T-cell (primary cell): ENCODE measurements at regions not wholly inside any gene's neighbourhood (a gene's known extent, or its start where the extent isn't known, plus 50 kb on each side); places are given as distances from the start of the nearest gene placed in this dataset.

Experiments
- ATAC-seq, 4 experiments: fragments of 200-7000 bp in 3 of 4; fragments of 150-1000 bp in 1 of 4; cut with Tn5 transposase; replicated peaks in 1 of 4; 1 replicate in 3 of 4; 2 replicates in 1 of 4; pipeline ENCODE4 v1.10.0; 2021; ENCODE audit warnings: moderate library complexity in 3 of 4, mild to moderate bottlenecking in 2 of 4, moderate number of reproducible peaks in 1 of 4
- CTCF ChIA-PET, 2 donors: fragments of 300-600 bp; sonication (Branson Sonifier 250); formaldehyde crosslinking; loops; one replicate each; lab custom pipeline; 2022; ENCODE audit warnings: antibody characterized with exemption in 2 of 2; lab: Charles Lee
- POLR2A ChIA-PET, 2 donors: fragments of 300-600 bp; sonication (Branson Sonifier 250); formaldehyde crosslinking; loops; one replicate each; lab custom pipeline; 2022; ENCODE audit warnings: antibody characterized with exemption in 2 of 2; lab: Charles Lee
- DNase-seq, 35 experiments: peaks; one replicate each; pipeline versions ENCODE4 v3.0.0 to v3.0.0-alpha.2; 2013 to 2023
- H3K27ac ChIP-seq: one replicate; pipeline ENCODE4 v1.5.1; 2013; ENCODE audit warnings: low read length
- H3K27me3 ChIP-seq, 2 experiments: replicated peaks in 1 of 2; 1 replicate in 1 of 2; 2 replicates in 1 of 2; pipeline versions ENCODE4 v1.6.1 to v1.7.0; 2013; ENCODE audit warnings: low read length in 1 of 2, mixed read lengths in 1 of 2; ENCODE audit not compliant: control insufficient read depth in 2 of 2, insufficient read depth in 2 of 2; ENCODE audit errors: extremely low read depth in 1 of 2
- H3K36me3 ChIP-seq, 2 donors: 1 replicate in 1 of 2; 2 replicates in 1 of 2; pipeline versions ENCODE4 v1.6.1 to v1.7.0; 2013; ENCODE audit warnings: low read length in 1 of 2; ENCODE audit not compliant: control insufficient read depth in 2 of 2, insufficient read depth in 1 of 2; ENCODE audit errors: extremely low read depth in 1 of 2
- H3K4me1 ChIP-seq, 2 experiments: 1 replicate in 1 of 2; 2 replicates in 1 of 2; pipeline versions ENCODE4 v1.6.1 to v1.7.0; 2013; ENCODE audit warnings: low read length in 2 of 2, mixed read lengths in 1 of 2; ENCODE audit not compliant: insufficient read depth in 2 of 2, control insufficient read depth in 1 of 2; ENCODE audit errors: extremely low read depth in 1 of 2
- H3K4me3 ChIP-seq, 2 donors: 1 replicate in 1 of 2; 2 replicates in 1 of 2; pipeline versions ENCODE4 v1.5.1 to v1.7.0; 2013; ENCODE audit warnings: mild to moderate bottlenecking in 2 of 2, low read length in 1 of 2, moderate library complexity in 1 of 2; ENCODE audit not compliant: control insufficient read depth in 1 of 2; ENCODE audit errors: extremely low read depth in 1 of 2
- H3K9me3 ChIP-seq: 2 replicates; pipeline ENCODE4 v1.7.0; 2013
- H3K27ac Mint-ChIP-seq, 2 donors: one replicate each; pipeline ENCODE4 v1.8.0; 2020 to 2021; ENCODE audit warnings: mild to moderate bottlenecking in 2 of 2, mixed read lengths in 2 of 2
- H3K27me3 Mint-ChIP-seq, 2 donors: one replicate each; pipeline ENCODE4 v1.8.0; 2021 to 2022; ENCODE audit warnings: mixed read lengths in 2 of 2
- H3K36me3 Mint-ChIP-seq: one replicate; pipeline ENCODE4 v1.8.0; 2021; ENCODE audit warnings: mixed read lengths
- H3K4me1 Mint-ChIP-seq, 3 donors: one replicate each; pipeline ENCODE4 v1.8.0; 2020 to 2022; ENCODE audit warnings: mixed read lengths in 3 of 3, mild to moderate bottlenecking in 1 of 3
- H3K4me3 Mint-ChIP-seq, 3 donors: one replicate each; pipeline ENCODE4 v1.8.0; 2020 to 2022; ENCODE audit warnings: mild to moderate bottlenecking in 3 of 3, mixed read lengths in 3 of 3, moderate library complexity in 3 of 3
- H3K9me3 Mint-ChIP-seq, 3 donors: one replicate each; pipeline ENCODE4 v1.8.0; 2020 to 2022; ENCODE audit warnings: mixed read lengths in 3 of 3
- WGBS: methylation state at CpG from one replicate; pipeline ENCODE4 v1.1.5; 2013; ENCODE audit warnings: missing lambda C conversion rate; ENCODE audit not compliant: insufficient coverage; 5-methylcytosine and 5-hydroxymethylcytosine counted together

GRCh38 chr1:168792592-168793125 is 63.7 kb upstream of the DPT start:
- no peaks in the 10 kb centered on the region for H3K36me3 ChIP-seq
- DNase-seq (no peak), ATAC-seq (no peak)
- no peak overlapping the region for H3K4me3 ChIP-seq
- ChIA-PET POLR2A (no interaction called here), CTCF (interaction anchor here in 1 of 2 donors (0.5 kb wide), 1 partner anchor 1435 kb away, joined by 5 read pairs; no protein-coding TSS in a partner anchor)
- no peaks in the 10 kb centered on the region for H3K4me1 Mint-ChIP-seq
- H3K9me3 ChIP-seq, result no peaks in the 10 kb centered on the region
- no CpG with 5 or more reads among the region's 2 CpGs for WGBS
- H3K9me3 Mint-ChIP-seq, result peaks cover 0 to 4% (median 0%) of the 10 kb centered on the region in 3 donors
- no peak overlapping the region for H3K27ac Mint-ChIP-seq
- no peak overlapping the region for H3K4me3 Mint-ChIP-seq
- peaks cover 0 to 8% of the 10 kb centered on the region in 2 experiments for H3K27me3 ChIP-seq
- H3K4me1 ChIP-seq, result no peaks in the 10 kb centered on the region
- H3K27ac ChIP-seq, result no peak overlapping the region
- no peaks in the 10 kb centered on the region for H3K36me3 Mint-ChIP-seq
- peaks cover 9 to 17% of the 10 kb centered on the region in 2 donors for H3K27me3 Mint-ChIP-seq

- Histone ChIP-seq H3K4me3 (no peak overlapping the region), H3K27ac (no peak overlapping the region), H3K27me3 (peaks cover 0 to 9% of the 10 kb centered on the region in 2 experiments), H3K9me3 (no peaks in the 10 kb centered on the region), H3K4me1 (no peaks in the 10 kb centered on the region), H3K36me3 (no peaks in the 10 kb centered on the region)
- Mint-ChIP-seq H3K4me3 (no peak overlapping the region), H3K36me3 (no peaks in the 10 kb centered on the region), H3K4me1 (no peaks in the 10 kb centered on the region), H3K9me3 (peaks cover 0 to 4% (median 0%) of the 10 kb centered on the region in 3 donors), H3K27ac (no peak overlapping the region), H3K27me3 (peaks cover 12 to 18% of the 10 kb centered on the region in 2 donors)
- ATAC-seq (no peak), DNase-seq (no peak)
- CTCF ChIA-PET, result no interaction called here
- POLR2A ChIA-PET, result no interaction called here
- 100% methylated on average over 1 of the region's 6 CpGs for WGBS
Observed at GRCh38 chr1:168794057-168794456, 65.1 kb upstream of the DPT start.

DNA sequence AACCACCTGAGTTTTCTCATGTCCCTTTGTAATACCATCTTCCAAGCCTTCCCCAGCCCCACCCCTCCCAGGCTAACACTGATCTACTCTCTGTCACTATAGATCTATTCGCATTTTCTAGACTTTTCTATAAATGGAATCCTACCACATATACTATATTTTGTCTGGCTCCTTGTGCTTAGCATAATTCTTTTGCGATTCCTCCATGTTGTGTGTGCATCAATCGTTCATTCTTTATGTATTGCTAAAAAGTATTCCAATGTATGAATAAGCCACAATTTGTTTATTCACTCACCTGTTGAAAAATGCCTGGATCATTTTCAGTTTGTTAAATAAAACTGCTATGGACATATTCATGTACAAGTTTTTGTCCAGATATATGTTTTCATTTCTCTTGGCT is 66.7 kb upstream of the DPT start:
- no peak overlapping the region for H3K4me3 Mint-ChIP-seq
- peaks cover 9 to 13% of the 10 kb centered on the region in 2 donors for H3K27me3 Mint-ChIP-seq
- H3K4me1 Mint-ChIP-seq, result no peaks in the 10 kb centered on the region
- H3K36me3 Mint-ChIP-seq, result no peaks in the 10 kb centered on the region
- peaks cover 0 to 4% (median 0%) of the 10 kb centered on the region in 3 donors for H3K9me3 Mint-ChIP-seq
- no peak overlapping the region for H3K27ac ChIP-seq
- no peaks in the 10 kb centered on the region for H3K36me3 ChIP-seq
- H3K27me3 ChIP-seq, result peaks cover 0 to 11% of the 10 kb centered on the region in 2 experiments
- ChIA-PET CTCF (no interaction called here), POLR2A (no interaction called here)
- H3K4me1 ChIP-seq, result no peaks in the 10 kb centered on the region
- H3K9me3 ChIP-seq, result no peaks in the 10 kb centered on the region
- H3K27ac Mint-ChIP-seq, result no peak overlapping the region
- ATAC-seq, result no peak
- 100% methylated on average over 1 of the region's 3 CpGs for WGBS
- no peak overlapping the region for H3K4me3 ChIP-seq
- DNase-seq, result no peak

GRCh38 chr1:168799927-168800605 is 71.1 kb upstream of the DPT start:
- Mint-ChIP-seq H3K4me3 (no peak overlapping the region), H3K9me3 (no peaks in the 10 kb centered on the region), H3K27me3 (peaks cover 3% of the 10 kb centered on the region in 2 donors), H3K27ac (no peak overlapping the region), H3K4me1 (no peaks in the 10 kb centered on the region), H3K36me3 (no peaks in the 10 kb centered on the region)
- H3K4me3 ChIP-seq, result no peak overlapping the region
- POLR2A ChIA-PET, result no interaction called here
- WGBS, result no CpG with 5 or more reads among the region's 2 CpGs
- peaks cover 0 to 7% of the 10 kb centered on the region in 2 experiments for H3K27me3 ChIP-seq
- H3K27ac ChIP-seq, result no peak overlapping the region
- H3K4me1 ChIP-seq, result no peaks in the 10 kb centered on the region
- H3K36me3 ChIP-seq, result no peaks in the 10 kb centered on the region
- DNase-seq (no peak), ATAC-seq (no peak)
- no peaks in the 10 kb centered on the region for H3K9me3 ChIP-seq
- CTCF ChIA-PET, result no interaction called here

- DNase-seq (no peak), ATAC-seq (no peak)
- CTCF ChIA-PET, result no interaction called here
- no peaks in the 10 kb centered on the region for H3K9me3 ChIP-seq
- Mint-ChIP-seq H3K27ac (no peak overlapping the region), H3K9me3 (no peaks in the 10 kb centered on the region), H3K4me1 (no peaks in the 10 kb centered on the region), H3K27me3 (peaks cover 3 to 4% of the 10 kb centered on the region in 2 donors), H3K4me3 (no peak overlapping the region), H3K36me3 (no peaks in the 10 kb centered on the region)
- no peaks in the 10 kb centered on the region for H3K36me3 ChIP-seq
- no CpG with 5 or more reads among the region's 3 CpGs for WGBS
- H3K27ac ChIP-seq, result no peak overlapping the region
- peaks cover 0 to 7% of the 10 kb centered on the region in 2 experiments for H3K27me3 ChIP-seq
- H3K4me1 ChIP-seq, result no peaks in the 10 kb centered on the region
- POLR2A ChIA-PET, result no interaction called here
- H3K4me3 ChIP-seq, result no peak overlapping the region
Observed at GRCh38 chr1:168801032-168801745, 72.2 kb upstream of the DPT start.

- no peak for ATAC-seq
Observed at GRCh38 chr1:168803806-168804510, 75.0 kb upstream of the DPT start.

More at GRCh38 chr1:168803806-168804510, 75.0 kb upstream of the DPT start:
- Histone ChIP-seq H3K36me3 (no peaks in the 10 kb centered on the region), H3K27ac (no peak overlapping the region), H3K27me3 (peaks cover 0 to 2% of the 10 kb centered on the region in 2 experiments), H3K4me3 (no peak overlapping the region), H3K4me1 (no peaks in the 10 kb centered on the region), H3K9me3 (no peaks in the 10 kb centered on the region)
- ChIA-PET CTCF (no interaction called here), POLR2A (no interaction called here)
- no peaks in the 10 kb centered on the region for H3K4me1 Mint-ChIP-seq
- DNase-seq, result no peak
- 94% methylated on average over 5 of the region's 7 CpGs for WGBS
- H3K27me3 Mint-ChIP-seq, result peaks cover 7 to 13% of the 10 kb centered on the region in 2 donors
- H3K9me3 Mint-ChIP-seq, result no peaks in the 10 kb centered on the region
- H3K4me3 Mint-ChIP-seq, result no peak overlapping the region
- H3K36me3 Mint-ChIP-seq, result no peaks in the 10 kb centered on the region
- H3K27ac Mint-ChIP-seq, result no peak overlapping the region
